OCI-M1 (cell line): ENCODE measurements at regions not wholly inside any gene's neighbourhood (a gene's known extent, or its start where the extent isn't known, plus 50 kb on each side); places are given as distances from the start of the nearest gene placed in this dataset.

Experiments used
- DNase-seq: peaks from one replicate; lab custom pipeline; 2025; lab: John Stamatoyannopoulos, UW

DNA sequence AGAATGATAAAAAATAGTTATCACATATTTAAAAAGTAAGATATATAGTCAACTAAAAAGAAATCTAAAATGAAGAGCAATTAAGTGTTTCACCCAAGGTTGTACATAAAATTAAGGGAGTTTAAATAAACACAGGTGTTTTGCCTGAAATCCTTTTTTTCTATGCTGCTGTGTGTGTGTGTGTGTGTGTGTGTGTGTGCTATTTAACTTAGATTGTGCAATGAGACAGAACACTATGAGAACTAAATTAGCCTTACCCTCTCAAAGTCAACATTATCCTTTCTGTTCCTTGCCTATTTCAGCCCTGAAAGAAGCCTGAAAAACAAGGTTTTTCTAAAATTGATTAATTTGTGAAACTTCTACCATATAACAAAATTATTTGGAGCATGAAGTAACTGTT, 516.2 kb downstream of the ELAVL2 start:
- no peak for DNase-seq

DNA sequence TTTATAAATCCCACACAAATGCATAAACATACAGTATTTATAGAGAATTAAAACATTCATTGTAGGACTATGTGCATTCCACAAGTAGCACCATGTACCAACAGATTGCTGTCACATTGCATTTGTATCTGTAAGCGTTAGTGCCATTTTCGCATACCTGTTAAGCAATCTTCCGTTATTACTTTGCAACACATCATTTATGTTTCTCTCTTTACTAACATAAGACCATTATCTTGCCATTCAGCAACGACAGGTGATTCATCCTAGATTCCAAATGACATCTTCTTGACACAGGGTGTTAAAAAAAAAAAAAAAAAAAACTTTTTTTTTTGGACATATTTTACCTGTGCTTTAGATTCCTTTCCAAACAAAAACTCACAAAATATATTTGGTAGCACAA, 511.8 kb downstream of the ELAVL2 start:
- DNase-seq: no peak

DNA sequence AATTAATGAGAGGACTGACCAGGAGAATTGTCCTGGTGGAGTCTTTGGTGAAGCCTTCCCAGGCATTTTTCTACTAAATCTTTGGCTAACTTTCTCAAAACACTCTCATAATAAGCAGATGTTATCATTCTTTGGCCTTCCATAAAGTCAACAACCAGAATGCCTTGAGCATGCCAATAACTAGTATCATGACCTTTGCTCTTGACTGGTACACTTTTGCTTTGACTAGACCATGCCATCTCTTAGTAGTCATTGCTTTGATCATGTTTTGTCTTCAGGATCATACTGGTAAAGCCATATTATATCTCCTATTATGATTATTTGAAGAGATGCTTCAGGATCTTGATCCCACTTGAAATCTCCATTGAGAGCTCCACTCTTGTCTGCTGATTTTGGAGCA, 506.9 kb downstream of the ELAVL2 start:
- no peak for DNase-seq

DNA sequence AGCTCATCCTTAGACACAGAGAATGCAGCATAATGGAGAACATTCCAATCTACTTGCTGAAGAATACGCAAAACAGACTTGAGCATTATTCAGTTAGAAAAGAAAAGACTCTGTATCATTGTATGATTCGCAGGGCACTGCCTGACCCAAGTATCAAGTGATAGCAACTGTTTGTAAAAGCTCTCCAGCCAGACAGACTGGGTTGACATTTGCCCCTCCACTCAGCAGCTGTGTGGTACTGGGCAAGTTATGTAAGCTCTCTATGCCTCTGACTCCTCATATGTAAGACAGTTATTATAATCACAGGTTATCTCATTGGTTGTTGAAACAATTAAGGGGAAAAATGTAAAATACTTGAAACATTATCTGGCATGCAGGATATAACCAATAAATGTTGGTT, 505.0 kb downstream of the ELAVL2 start:
- DNase-seq: peak; percentile 93

DNA sequence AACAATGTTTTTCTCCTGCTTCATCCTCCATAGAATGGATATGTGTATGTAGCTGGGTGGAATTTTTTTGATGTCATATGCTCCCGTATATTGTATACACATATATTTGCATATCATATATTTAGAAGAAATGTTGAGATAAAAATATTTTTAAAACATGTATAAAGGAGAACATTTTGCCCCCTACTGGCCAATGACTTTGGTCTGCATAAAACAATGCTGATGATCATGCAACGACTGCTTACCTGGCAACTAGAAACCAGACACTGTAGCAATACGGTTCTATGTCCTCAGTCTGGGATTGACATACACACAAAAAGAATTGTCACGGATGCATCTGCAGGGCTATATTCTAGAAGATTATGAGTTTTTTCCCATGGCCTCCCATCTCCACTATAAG, 503.6 kb downstream of the ELAVL2 start:
- DNase-seq: peak; percentile 77

DNA sequence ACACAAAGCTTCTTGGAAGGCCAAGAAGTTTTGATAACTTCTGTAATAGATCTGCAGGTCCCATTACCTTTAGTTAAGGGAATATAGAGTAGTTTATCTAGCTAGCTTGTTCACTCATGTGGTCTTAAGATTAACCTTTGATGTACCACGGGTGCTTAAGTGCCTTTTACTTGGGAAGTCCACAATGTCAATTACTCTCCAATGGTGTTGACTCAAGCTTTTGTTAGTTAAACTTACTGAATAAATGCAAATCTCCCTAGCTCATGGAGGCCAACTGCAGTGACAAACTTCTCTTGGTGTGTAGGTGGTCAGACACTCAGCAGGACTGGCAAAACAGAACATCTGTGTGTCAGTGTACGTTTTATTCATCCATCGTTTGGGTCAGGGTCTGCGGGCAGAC, 501.5 kb downstream of the ELAVL2 start:
- no peak for DNase-seq

DNA sequence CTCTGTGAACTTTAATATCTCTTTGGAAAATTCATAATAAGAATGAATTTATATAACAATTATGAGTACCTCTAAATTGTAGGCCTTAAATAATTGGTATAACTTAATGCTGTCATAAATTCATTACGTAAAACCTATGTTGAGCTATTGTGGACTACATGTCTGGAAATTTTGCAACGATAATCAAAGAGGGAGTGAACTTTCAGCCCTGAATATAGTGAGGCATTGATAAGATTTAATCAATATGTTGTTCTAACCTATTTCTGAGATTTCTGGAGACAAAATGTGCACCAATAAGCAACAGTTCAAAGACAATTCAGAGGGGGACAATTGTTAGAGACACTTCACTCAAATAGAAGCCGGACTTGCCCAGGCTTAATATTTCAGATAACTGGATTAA, 499.4 kb downstream of the ELAVL2 start:
- no peak for DNase-seq

DNA sequence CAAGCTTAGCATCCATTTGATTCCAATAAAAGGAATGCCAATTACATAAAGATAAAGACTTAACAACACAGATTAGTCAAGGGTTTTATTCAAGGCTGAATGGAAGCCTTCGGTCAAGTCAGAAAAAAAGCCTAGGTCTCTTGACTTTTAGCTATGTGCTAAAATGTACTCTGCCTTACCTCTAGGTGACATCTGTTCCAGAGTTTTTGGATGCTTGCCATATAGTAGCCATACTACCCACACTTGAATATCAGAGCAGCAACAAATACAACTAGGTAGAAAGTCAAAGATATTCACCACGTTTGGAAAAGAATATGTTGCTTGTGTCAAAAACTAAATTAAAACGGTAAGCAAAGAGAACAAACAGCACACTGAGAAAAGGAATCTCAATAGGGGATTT, 484.7 kb downstream of the ELAVL2 start:
- peak; percentile 80 for DNase-seq

DNA sequence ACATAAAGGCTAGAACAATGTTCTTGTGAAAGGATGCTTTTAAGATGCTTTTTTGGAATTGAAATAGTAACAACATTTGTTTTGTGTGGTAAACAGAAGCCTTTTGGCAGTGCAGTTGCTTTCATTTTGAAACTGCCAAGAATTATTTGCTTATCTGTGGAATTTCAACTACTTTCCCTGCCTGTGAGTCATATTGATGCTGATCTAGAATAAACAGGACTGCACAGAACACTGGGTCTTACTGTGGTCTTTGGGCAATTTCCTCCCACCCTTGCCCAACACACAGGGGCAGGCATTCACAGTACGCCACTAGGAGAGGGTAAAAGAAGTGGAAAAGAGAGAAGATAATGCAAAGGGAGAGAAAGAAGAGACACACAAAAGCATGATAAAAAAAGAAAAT, 483.7 kb downstream of the ELAVL2 start:
- peak; percentile 85 for DNase-seq

DNA sequence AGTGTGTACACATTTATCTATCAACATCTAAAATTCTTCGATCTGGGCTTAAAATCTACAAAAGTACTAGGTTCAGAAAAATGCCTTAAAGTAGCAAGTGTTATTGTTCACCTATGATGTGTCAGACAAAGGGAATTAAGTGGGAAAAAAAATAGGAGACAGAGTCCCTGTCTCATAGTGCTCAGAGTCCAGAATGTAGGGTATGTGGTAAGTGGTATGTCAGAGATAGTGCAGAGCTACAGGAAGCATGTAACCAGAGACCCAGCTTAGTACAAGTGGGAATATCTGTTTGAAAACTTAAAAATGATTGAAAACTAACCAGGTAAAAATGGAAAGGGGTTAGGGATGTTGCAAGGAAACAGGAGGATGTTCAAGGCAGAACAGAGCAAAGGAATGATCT, 482.8 kb downstream of the ELAVL2 start:
- no peak for DNase-seq

DNA sequence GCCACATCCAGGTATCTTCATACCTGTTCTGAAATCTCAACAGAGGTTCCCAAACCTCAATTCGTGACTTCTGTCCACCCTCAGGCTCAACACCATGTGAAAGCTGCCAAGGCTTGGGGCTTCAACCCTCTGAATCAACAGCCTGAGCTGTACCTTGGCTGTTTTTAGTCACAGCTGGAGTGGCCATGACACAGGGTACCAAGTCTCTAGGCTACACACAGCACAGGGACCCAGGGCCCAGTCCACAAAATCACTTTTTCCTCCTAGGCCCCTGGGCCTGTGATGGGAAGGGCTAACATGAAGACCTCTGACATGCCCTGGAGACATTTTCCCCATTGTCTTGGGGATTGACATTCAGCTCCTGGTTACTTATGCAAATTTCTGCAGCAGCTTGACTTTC, 464.9 kb downstream of the ELAVL2 start:
- DNase-seq: no peak

DNA sequence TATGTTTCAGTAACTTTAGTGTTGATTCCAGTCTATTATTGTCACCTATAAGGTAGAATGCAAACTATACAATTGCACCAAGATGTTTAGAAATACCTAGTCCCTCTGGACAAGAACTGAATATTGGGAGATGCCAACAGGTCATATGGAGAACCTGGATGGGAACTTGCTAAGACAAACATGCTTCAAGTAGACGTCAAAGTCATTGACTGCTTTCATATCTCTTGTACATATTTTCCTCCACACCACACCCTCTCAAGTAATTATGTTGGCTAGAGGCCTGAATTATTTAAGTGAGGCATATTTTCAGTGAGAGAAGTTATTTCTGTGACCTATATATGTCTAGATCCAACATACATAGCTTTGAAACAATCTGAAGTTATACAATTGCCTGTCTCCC, 453.3 kb downstream of the ELAVL2 start:
- DNase-seq: no peak

DNA sequence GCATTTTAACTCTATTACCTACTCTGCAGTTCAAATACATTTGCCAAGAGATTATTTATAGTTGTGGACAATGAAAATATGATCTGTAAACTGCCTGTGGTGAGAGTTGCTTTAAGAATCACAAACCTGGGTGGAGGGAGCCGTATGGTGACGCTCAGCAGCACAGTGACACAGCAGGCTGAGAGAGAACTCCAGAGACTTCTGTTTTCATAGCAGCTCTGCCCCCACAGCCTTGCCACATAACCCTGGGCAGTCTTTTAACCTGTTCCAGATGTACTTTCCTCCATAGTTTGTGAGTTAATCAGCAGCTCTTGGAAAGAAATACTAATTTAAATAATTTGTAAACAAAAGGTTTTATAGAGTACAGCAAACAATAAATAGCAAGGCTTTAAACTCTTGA, 450.5 kb downstream of the ELAVL2 start:
- peak; percentile 61 for DNase-seq

DNA sequence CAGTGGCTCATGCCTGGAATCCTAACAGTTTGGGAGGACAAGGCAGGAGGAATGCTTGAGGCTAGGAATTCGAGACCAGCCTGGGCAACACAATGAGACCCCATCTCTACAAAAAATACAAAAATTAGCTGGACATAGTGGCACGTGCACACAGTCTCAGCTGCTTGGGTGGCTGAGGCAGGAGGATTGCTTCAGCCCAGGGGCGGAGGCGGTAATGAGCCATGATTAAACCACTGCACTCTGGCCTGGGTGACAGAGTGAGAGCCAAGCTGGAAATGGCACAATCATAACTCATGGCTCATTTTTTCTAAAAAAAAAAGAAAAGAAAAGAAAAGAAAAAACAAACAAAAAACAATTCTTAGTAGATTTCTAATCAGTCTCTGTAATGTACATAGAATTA, 446.2 kb downstream of the ELAVL2 start:
- no peak for DNase-seq

DNA sequence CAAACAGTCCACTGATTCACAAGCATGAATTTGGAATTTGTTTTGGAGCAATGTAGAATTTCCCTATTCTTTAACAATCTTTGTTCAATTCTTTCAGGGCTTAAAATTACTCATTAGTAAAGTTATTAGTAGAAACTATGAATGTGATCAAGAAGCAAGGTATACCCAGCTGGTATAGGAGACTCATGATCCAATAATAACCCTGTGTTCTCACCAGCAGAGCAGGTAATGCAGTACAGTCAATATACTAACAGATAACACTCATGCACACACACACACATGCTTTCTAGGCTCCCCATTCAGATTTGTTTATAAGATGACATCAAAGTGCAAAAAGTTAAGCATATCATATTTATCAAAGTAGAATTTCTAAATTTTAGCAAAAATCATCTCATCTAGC, 445.2 kb downstream of the ELAVL2 start:
- no peak for DNase-seq

DNA sequence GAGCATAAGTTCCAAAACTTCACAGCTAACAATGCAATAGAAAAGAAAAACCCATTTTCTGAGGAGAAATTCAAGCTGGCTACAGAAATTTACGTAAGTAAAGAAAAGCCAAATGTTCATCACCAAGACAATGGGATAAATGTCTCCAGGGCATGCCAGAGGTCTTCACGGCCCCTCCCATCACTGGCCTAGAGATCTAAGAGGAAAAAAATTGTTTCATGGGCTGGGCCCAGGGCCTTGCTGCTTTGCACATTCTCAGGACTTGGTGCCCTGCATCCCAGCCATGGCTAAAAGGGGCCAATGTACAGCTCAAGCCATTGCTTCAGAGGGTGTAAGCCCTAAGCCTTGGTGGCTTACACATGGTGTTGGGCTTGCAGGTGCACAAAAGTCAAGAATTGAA, 443.6 kb downstream of the ELAVL2 start:
- no peak for DNase-seq

DNA sequence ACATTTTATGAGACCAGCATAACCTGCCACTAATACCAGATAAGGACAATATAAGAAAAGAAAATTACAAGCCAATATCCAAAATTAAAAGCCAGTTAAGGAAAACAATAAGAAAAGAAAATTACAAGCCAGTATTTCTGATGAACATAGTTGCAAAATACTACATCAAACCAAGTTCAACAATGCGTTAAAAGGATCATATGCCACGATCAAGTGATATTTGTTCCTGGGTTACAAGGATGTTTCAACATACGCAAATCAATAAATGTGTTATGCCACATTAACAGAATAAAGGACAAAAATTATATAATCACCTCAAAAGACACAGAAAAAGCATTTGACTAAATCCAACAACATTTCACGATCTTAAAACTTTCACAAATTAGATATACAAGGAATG, 431.9 kb downstream of the ELAVL2 start:
- no peak for DNase-seq

DNA sequence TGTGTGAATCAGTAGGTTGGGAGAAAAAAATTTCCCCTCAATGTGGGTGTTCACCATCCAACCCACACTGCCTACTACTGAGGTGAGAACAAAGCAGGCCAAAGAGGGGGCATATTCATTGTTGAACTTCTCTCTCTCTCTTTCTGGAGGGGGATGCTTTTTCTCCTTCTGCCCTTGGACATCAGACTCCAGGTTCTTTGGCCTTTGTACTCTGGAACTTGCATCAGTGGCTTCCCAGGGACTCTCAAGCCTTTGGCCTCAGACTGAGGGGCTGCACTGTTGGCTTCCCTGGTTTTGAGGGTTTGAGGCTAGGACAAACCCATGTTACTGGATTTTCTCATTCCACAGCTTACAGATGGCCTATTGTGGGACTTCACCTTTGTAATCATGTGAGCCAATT, 417.2 kb downstream of the ELAVL2 start:
- DNase-seq: no peak

DNA sequence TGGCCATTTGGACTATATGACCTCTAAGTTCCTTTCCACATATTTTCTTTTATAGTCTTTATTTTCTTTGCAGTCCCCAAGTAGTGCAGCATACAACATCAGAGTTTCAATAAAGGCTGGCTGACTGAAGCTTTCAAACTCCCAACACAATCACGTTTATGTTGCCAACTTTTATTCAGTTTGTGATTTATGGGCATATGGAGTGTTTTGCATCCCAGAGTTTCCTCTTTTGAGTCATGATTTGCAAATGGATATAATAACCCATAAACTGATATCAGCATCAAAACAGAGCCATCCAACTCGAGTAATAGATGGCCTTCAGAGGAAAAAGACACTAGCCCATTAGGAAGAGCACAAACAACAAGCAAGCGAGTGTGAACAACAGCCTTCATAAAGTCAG, 414.0 kb downstream of the ELAVL2 start:
- no peak for DNase-seq

DNA sequence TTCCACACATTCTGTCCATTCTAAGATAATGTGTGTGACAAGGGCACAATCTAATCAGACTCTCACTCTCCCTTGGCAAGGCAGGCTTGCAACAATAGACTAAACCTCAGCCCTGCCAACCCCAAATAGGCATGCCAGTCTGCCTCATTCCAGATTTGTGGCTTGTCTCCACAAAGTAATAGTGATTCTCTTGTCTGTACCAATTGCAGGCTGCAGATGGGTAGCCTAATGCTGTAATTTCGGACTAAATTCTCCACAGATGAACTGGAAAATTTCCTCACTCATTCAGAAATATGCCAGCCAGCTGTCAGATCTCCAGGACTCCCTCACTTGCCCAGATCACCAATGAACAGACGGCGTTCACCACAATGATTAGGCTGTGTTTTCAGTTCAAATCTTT, 413.6 kb downstream of the ELAVL2 start:
- DNase-seq: no peak

DNA sequence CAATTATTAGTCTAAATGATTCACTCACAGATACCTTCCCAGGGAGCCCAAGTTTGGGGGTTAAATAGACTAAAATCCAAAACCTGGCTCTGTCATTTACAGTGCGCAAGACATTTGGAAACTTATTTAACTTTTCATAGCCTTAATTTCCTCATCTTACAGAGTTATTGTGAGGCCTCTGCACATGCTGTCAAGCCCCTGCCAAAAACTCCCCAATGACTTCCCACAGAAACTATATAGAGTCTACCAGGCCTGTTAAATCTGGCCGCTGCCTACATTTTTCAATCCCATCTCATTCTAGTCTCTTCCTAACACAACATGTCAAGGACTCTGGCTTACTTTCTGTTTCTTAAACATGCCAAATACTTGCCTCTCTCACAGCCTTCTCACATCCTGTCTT, 412.5 kb downstream of the ELAVL2 start:
- DNase-seq: no peak

DNA sequence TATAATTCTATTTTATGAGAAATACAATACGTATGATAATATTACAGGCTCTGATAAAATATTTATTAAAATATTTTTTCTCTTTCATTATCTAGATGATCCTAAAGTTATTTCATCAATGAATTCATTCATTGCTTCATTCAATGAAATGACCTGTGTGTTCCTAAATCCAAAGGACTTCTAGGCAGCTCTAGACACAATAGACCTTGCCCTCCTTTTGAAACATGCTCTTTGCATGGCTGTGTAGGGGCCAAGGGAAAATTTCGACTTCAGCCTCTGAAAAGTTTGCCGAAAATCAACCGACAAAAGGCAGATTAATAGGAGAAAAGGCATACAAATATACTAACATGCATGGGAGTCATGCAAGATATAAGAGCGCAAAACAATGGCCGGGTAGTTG, 402.0 kb downstream of the ELAVL2 start:
- no peak for DNase-seq

DNA sequence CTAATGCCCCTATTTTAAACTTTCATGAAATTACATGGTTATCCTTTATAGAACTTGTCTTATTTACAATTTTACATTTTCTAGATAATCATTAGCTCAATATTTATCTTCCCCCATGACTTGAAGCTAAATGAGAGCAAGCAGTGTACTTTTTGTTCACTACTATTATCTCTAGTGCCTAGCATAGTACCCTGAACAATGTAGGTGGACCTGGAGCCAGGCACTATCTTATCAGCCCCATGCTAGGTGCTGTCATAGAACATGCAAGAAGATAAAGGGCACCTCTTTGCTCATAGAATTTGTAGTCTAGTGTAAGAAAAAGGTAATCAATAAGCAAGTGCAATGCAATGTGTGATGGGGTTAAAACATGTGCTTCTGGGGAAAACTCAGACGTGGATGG, 399.9 kb downstream of the ELAVL2 start:
- DNase-seq: no peak

DNA sequence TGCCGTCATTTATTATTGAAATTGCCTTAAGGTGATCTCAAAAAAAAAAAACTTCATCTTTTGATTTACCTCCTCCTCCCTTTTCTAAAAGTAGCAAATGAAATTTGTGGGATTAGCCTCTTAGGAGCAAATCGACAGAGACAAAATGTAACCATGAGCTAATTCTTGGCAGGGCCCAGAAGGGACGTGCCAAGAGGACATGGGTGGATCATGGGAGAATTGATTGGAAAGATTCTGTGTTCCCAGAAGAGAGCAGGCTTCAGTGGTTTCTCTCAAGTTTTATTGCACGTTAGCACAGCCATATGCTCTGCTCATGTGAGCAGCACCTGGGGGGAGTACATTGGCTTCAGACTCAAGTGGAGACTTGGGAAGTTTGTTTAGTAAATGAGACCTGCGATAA, 394.6 kb downstream of the ELAVL2 start:
- DNase-seq: no peak

DNA sequence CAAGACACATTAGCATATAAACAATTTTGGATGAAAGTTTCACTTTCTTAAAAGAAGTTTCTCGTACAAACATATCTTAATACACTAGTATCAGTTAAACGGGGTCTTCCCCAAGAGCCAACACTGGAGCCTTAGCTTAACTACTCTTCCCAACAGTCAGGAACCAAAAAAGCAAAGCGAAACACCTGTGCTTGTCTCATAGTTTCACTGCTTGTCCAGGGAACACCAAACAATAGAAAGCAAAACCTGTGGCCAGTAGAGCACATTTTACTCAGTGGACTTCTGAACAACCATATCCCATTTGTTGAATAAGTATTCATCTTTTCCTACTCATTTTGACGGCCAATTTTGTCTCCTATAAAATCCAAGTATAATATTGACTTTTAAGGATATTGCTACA, 391.4 kb downstream of the ELAVL2 start:
- DNase-seq: peak; percentile 53
